ENCODE measurements at regions not wholly inside any gene's neighbourhood (a gene's known extent, or its start where the extent isn't known, plus 50 kb on each side); places are given as distances from the start of the nearest gene placed in this dataset.

DNA sequence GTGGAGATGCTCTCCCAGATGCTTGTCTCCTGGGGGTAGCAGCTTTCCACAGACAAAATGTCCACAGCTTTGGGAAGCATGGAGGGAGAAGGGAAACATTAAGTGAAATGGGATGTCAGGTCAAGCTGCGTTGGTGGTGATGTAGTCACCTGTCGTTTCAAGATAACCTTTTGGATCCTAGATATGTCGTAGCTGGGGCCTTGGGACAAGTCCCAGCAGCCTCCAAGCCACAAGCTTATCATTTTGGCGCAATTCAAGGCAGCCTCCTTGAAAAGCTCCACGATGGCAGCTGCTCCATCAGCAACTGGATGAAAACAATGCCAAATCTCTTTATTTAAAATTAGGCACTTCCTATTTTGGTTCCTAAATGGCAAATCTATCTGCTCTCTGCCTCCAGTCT, 52.0 kb downstream of the RTL9 start:
- TF ChIP-seq EP300 (conservative IDR thresholded peaks at IDR 0.05; ENCODE audit: poor library complexity, severe bottlenecking) (no peak), POLR2AphosphoS5 (IDR thresholded peaks at IDR 0.05) (no peak), RAD21 (conservative IDR thresholded peaks at IDR 0.05) (no peak), EZH2 (IDR thresholded peaks at IDR 0.05; ENCODE audit: borderline replicate concordance, insufficient read depth, low read length, poor library complexity, severe bottlenecking) (no peak), TAF1 (IDR thresholded peaks at IDR 0.05; ENCODE audit: low read depth) (no peak), SMC3 (conservative IDR thresholded peaks at IDR 0.05; ENCODE audit: poor library complexity) (no peak), CTCF (IDR thresholded peaks at IDR 0.05; ENCODE audit: poor library complexity, severe bottlenecking) (no peak), MXI1 (conservative IDR thresholded peaks at IDR 0.05; ENCODE audit: poor library complexity, severe bottlenecking) (no peak)
- TF ChIP-seq, protein P1, sequence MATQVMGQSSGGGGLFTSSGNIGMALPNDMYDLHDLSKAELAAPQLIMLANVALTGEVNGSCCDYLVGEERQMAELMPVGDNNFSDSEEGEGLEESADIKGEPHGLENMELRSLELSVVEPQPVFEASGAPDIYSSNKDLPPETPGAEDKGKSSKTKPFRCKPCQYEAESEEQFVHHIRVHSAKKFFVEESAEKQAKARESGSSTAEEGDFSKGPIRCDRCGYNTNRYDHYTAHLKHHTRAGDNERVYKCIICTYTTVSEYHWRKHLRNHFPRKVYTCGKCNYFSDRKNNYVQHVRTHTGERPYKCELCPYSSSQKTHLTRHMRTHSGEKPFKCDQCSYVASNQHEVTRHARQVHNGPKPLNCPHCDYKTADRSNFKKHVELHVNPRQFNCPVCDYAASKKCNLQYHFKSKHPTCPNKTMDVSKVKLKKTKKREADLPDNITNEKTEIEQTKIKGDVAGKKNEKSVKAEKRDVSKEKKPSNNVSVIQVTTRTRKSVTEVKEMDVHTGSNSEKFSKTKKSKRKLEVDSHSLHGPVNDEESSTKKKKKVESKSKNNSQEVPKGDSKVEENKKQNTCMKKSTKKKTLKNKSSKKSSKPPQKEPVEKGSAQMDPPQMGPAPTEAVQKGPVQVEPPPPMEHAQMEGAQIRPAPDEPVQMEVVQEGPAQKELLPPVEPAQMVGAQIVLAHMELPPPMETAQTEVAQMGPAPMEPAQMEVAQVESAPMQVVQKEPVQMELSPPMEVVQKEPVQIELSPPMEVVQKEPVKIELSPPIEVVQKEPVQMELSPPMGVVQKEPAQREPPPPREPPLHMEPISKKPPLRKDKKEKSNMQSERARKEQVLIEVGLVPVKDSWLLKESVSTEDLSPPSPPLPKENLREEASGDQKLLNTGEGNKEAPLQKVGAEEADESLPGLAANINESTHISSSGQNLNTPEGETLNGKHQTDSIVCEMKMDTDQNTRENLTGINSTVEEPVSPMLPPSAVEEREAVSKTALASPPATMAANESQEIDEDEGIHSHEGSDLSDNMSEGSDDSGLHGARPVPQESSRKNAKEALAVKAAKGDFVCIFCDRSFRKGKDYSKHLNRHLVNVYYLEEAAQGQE (IDR thresholded peaks at IDR 0.05; ENCODE audit: borderline replicate concordance) = no peak
- Histone ChIP-seq H4K20me1 (ENCODE audit: insufficient read depth) (no peaks in the 10 kb centered on the region), H3F3A (ENCODE audit: insufficient read depth, low read length, poor library complexity, severe bottlenecking) (no peaks in the 10 kb centered on the region), H3K9me2 (ENCODE audit: insufficient read depth, low read length) (no peaks in the 10 kb centered on the region), H3K4me3 (ENCODE audit: low read length) (no peak overlapping the region), H2AFZ (ENCODE audit: low read depth, low read length) (no peak overlapping the region), H3K79me2 (replicated peaks; ENCODE audit: insufficient read depth, low read length) (no peaks in the 10 kb centered on the region), H3K27ac (ENCODE audit: low read length) (no peak overlapping the region), H3K4me2 (ENCODE audit: low read length) (no peak overlapping the region), H3K36me3 (ENCODE audit: insufficient read depth, low read length) (no peaks in the 10 kb centered on the region), H3K9ac (ENCODE audit: low read length) (no peak overlapping the region), H3K9me3 (ENCODE audit: low read length) (no peaks in the 10 kb centered on the region), H3K27me3 (ENCODE audit: insufficient read depth, low read depth, low read length) (no peaks in the 10 kb centered on the region)

- Histone ChIP-seq H3K27ac (ENCODE audit: low read length) (no peak overlapping the region), H3K9me3 (ENCODE audit: low read length) (no peaks in the 10 kb centered on the region), H2AFZ (ENCODE audit: low read depth, low read length) (no peak overlapping the region), H3K27me3 (ENCODE audit: insufficient read depth, low read depth, low read length) (no peaks in the 10 kb centered on the region), H4K20me1 (ENCODE audit: insufficient read depth) (no peaks in the 10 kb centered on the region), H3K4me2 (ENCODE audit: low read length) (no peak overlapping the region), H3K9ac (ENCODE audit: low read length) (no peak overlapping the region), H3K36me3 (ENCODE audit: insufficient read depth, low read length) (no peaks in the 10 kb centered on the region), H3K79me2 (replicated peaks; ENCODE audit: insufficient read depth, low read length) (no peaks in the 10 kb centered on the region), H3K9me2 (ENCODE audit: insufficient read depth, low read length) (no peaks in the 10 kb centered on the region), H3K4me3 (ENCODE audit: low read length) (no peak overlapping the region), H3F3A (ENCODE audit: insufficient read depth, low read length, poor library complexity, severe bottlenecking) (no peaks in the 10 kb centered on the region)
- TF ChIP-seq MXI1 (conservative IDR thresholded peaks at IDR 0.05; ENCODE audit: poor library complexity, severe bottlenecking) (no peak), CTCF (IDR thresholded peaks at IDR 0.05; ENCODE audit: poor library complexity, severe bottlenecking) (peak; percentile 63), RAD21 (conservative IDR thresholded peaks at IDR 0.05) (peak; percentile 65), EZH2 (IDR thresholded peaks at IDR 0.05; ENCODE audit: borderline replicate concordance, insufficient read depth, low read length, poor library complexity, severe bottlenecking) (no peak), POLR2AphosphoS5 (IDR thresholded peaks at IDR 0.05) (no peak), EP300 (conservative IDR thresholded peaks at IDR 0.05; ENCODE audit: poor library complexity, severe bottlenecking) (no peak), SMC3 (conservative IDR thresholded peaks at IDR 0.05; ENCODE audit: poor library complexity) (peak; percentile 66), TAF1 (IDR thresholded peaks at IDR 0.05; ENCODE audit: low read depth) (no peak)
- TF ChIP-seq, protein P1 (IDR thresholded peaks at IDR 0.05; ENCODE audit: borderline replicate concordance) = no peak
These were observed 54.5 kb downstream of the RTL9 start for GRCh38 chrX:110412971-110413726.

Data from neural cell (in vitro differentiated cells).